ENCODE measurements at regions not wholly inside any gene's neighbourhood (a gene's known extent, or its start where the extent isn't known, plus 50 kb on each side); places are given as distances from the start of the nearest gene placed in this dataset.

DNA sequence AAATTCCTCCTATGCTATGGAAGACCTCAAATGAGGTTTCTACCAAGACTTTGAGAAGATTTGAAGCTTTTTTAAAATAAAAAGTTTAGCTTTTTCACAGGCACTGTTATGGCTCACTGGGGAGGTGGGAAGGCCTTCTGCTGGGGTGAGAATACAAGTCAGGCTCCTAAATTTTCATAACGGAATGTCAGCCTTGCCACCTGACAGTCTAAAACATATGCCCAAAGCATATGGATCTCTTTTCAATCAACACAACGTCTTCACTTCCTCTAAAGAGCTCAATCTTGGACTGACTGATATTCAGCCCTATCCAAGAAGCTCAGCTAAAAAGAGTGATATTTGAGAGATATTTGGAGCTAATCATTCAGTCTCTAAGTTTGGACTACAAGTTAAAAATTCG lies 57.1 kb upstream of the LIN7C start:
- TF ChIP-seq CTCF (IDR thresholded peaks at IDR 0.05) (no peak), EZH2 (IDR thresholded peaks at IDR 0.05; ENCODE audit: borderline replicate concordance, insufficient read depth, low read depth, low read length, poor library complexity, severe bottlenecking) (no peak)

Data from B cell (primary cell).